PC-3 (cell line): ENCODE measurements at regions not wholly inside any gene's neighbourhood (a gene's known extent, or its start where the extent isn't known, plus 50 kb on each side); places are given as distances from the start of the nearest gene placed in this dataset.

Source experiments
- CTCF ChIP-seq: fragments of 300-600 bp; sonication (generic); conservative IDR thresholded peaks from 2 replicates; pipeline ENCODE4 v1.5.1; 2017; ENCODE audit warnings: antibody characterized with exemption, low read depth, mild to moderate bottlenecking, low read length
- EZH2 ChIP-seq: fragments of 300-600 bp; sonication (generic); IDR thresholded peaks from one replicate; pipeline ENCODE4 v1.6.1; 2017; ENCODE audit warnings: antibody characterized with exemption, mild to moderate bottlenecking, low read length; ENCODE audit not compliant: unreplicated experiment

GRCh38 chr13:64488731-64489130 lies 2741.4 kb downstream of the PCDH9 start:
- TF ChIP-seq CTCF: no peak
- no peak for TF ChIP-seq EZH2
